Osteoblast (primary cell): ENCODE measurements at regions not wholly inside any gene's neighbourhood (a gene's known extent, or its start where the extent isn't known, plus 50 kb on each side); places are given as distances from the start of the nearest gene placed in this dataset.

ENCODE experiments used
- DNase-seq: peaks from one replicate; pipeline ENCODE4 v3.0.0; 2011; ENCODE audit warnings: low spot score, mixed read lengths; ENCODE audit not compliant: insufficient read length; ENCODE audit errors: missing footprints
- H2AFZ ChIP-seq: 2 replicates; pipeline ENCODE4 v1.6.0; 2011; ENCODE audit warnings: mild to moderate bottlenecking, low read length
- H3K27ac ChIP-seq: 2 replicates; pipeline ENCODE4 v1.5.1; 2011; ENCODE audit warnings: mild to moderate bottlenecking, low read depth, low read length, moderate library complexity
- H3K27me3 ChIP-seq: 2 replicates; pipeline ENCODE4 v1.6.0; 2012; ENCODE audit warnings: mild to moderate bottlenecking, control low read depth, inconsistent platforms, low read length, moderate library complexity; ENCODE audit not compliant: insufficient read depth
- H3K36me3 ChIP-seq: 2 replicates; pipeline ENCODE4 v1.5.1; 2011; ENCODE audit warnings: mild to moderate bottlenecking, low read length, control low read depth, moderate library complexity; ENCODE audit not compliant: insufficient read depth
- H3K4me1 ChIP-seq: 2 replicates; pipeline ENCODE4 v1.5.1; 2011; ENCODE audit warnings: mild to moderate bottlenecking, low read length, control low read depth, moderate library complexity; ENCODE audit not compliant: insufficient read depth
- H3K4me2 ChIP-seq: 2 replicates; pipeline ENCODE4 v1.6.0; 2011; ENCODE audit warnings: mild to moderate bottlenecking, low read length; ENCODE audit not compliant: insufficient read depth
- H3K4me3 ChIP-seq: fragments of 200-600 bp; sonication (generic); 3 replicates; pipeline ENCODE4 v1.5.1; 2012; ENCODE audit warnings: mild to moderate bottlenecking, low read length, inconsistent platforms; ENCODE audit not compliant: insufficient read depth
- H3K79me2 ChIP-seq: 2 replicates; pipeline ENCODE4 v1.6.0; 2012; ENCODE audit warnings: mild to moderate bottlenecking, low read length, control low read depth, inconsistent platforms; ENCODE audit not compliant: insufficient read depth
- H3K9me3 ChIP-seq: 2 replicates; pipeline ENCODE4 v1.5.1; 2011; ENCODE audit warnings: low read depth, low read length, control low read depth
- H4K20me1 ChIP-seq: 2 replicates; pipeline ENCODE4 v1.6.0; 2012; ENCODE audit warnings: mild to moderate bottlenecking, low read length, control low read depth; ENCODE audit not compliant: insufficient read depth
- TF ChIP-seq, protein P1 (sequence below): IDR thresholded peaks from 2 replicates; pipeline ENCODE4 v1.5.1; 2011; ENCODE audit warnings: mild to moderate bottlenecking, low read depth, low read length, moderate library complexity; ENCODE audit errors: extremely low read depth

DNA sequence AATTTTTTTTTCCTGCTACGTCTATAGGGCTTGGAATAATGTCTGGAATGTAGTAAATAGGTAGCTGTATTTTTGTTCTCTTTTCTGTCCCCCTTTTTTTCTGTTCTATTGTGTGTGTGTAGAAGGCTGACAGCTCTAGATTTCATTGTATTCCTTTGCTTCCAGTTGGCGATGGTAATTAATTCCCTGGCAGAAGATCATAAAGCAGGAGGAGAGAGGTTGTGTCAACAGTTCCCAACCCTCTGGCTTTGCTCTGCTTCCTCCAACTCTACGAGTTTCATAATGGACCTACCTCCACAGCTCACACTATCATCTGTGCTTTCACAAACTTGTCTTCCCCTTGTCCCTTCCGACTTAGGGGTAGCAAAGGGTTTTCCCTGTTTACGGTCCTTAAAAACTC, 117.9 kb upstream of the CDH18 start:
- no peaks in the 10 kb centered on the region for H3K36me3 ChIP-seq
- TF ChIP-seq, protein P1, sequence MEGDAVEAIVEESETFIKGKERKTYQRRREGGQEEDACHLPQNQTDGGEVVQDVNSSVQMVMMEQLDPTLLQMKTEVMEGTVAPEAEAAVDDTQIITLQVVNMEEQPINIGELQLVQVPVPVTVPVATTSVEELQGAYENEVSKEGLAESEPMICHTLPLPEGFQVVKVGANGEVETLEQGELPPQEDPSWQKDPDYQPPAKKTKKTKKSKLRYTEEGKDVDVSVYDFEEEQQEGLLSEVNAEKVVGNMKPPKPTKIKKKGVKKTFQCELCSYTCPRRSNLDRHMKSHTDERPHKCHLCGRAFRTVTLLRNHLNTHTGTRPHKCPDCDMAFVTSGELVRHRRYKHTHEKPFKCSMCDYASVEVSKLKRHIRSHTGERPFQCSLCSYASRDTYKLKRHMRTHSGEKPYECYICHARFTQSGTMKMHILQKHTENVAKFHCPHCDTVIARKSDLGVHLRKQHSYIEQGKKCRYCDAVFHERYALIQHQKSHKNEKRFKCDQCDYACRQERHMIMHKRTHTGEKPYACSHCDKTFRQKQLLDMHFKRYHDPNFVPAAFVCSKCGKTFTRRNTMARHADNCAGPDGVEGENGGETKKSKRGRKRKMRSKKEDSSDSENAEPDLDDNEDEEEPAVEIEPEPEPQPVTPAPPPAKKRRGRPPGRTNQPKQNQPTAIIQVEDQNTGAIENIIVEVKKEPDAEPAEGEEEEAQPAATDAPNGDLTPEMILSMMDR, result no peak

DNA sequence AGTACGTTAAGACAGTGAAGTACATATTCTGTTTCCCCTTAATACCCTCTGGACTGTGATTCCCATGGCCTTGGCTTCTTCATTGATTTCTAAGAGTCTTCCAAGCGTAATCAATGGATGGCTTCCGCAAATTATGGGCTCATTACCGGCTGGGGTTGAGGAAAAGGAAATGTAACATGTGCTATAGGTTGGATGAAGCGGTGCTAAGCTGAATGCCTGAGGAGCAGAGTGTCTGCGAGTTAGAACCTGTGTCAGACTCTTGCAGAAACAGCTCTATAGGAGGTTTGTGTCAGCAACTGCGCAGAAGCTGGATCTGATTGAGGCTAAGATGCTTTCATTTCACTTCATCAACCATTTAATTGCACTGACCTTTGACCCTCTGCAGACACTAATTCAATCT, 114.3 kb upstream of the CDH18 start:
- Histone ChIP-seq H3K27ac (no peak overlapping the region), H3K36me3 (no peaks in the 10 kb centered on the region), H4K20me1 (no peaks in the 10 kb centered on the region), H3K27me3 (no peaks in the 10 kb centered on the region), H3K9me3 (peaks cover under 1% of the 10 kb centered on the region), H3K79me2 (no peaks in the 10 kb centered on the region), H2AFZ (no peak overlapping the region), H3K4me2 (no peak overlapping the region), H3K4me3 (no peak overlapping the region), H3K4me1 (no peaks in the 10 kb centered on the region)
- TF ChIP-seq, protein P1, result no peak
- no peak for DNase-seq

More for the DNA sequence above, 117.9 kb upstream of the CDH18 start:
- no peak overlapping the region for H3K27ac ChIP-seq
- no peak for DNase-seq
- no peaks in the 10 kb centered on the region for H3K4me1 ChIP-seq
- H2AFZ ChIP-seq, result no peak overlapping the region
- H3K79me2 ChIP-seq, result no peaks in the 10 kb centered on the region
- H3K9me3 ChIP-seq, result no peaks in the 10 kb centered on the region
- no peaks in the 10 kb centered on the region for H4K20me1 ChIP-seq
- no peak overlapping the region for H3K4me2 ChIP-seq
- no peaks in the 10 kb centered on the region for H3K27me3 ChIP-seq
- no peak overlapping the region for H3K4me3 ChIP-seq

DNA sequence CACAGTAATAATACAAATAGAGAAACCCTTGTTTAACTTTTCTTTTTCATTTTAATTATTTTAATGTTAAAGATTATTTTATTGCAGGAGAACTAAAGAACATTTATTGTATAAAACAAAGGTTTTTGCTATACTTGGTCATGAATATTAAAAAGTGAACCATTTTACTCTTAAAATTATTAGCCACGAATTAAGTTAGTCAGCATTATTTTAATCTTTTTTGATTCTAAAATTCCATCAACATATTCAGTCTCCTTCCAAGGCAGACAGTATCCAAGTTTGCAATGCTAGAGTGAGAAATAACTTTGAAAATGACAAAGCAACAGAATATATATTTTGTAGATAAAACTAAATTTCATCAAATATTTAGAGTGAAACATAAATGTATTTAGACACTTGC, 110.7 kb upstream of the CDH18 start:
- DNase-seq, result no peak
- Histone ChIP-seq H3K27me3 (no peaks in the 10 kb centered on the region), H3K4me3 (no peak overlapping the region), H3K9me3 (peaks cover 3% of the 10 kb centered on the region), H3K36me3 (no peaks in the 10 kb centered on the region), H3K4me2 (no peak overlapping the region), H3K79me2 (no peaks in the 10 kb centered on the region), H3K4me1 (no peaks in the 10 kb centered on the region), H2AFZ (no peak overlapping the region), H3K27ac (no peak overlapping the region), H4K20me1 (no peaks in the 10 kb centered on the region)
- TF ChIP-seq, protein P1, result no peak

DNA sequence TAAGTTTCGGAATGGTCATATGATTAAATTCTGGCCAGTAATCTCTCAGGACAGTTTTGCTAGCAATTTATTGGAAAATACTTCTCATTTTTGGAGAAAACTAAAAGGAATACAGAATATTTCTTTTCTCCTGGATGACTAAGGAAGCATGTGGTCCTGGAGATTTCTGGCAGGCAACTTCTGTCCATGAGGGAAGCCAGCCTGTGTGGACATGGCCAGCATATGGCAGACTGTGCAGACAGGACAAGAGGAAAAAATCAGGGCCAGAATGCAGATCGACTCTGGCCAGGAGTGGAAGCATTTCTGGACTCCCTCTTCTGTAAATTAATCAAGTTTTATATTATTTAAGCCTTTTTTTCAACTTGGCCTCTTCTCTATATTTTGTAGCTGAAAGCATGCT, 100.4 kb upstream of the CDH18 start:
- H2AFZ ChIP-seq, result no peak overlapping the region
- H3K27ac ChIP-seq, result no peak overlapping the region
- no peaks in the 10 kb centered on the region for H3K4me1 ChIP-seq
- no peaks in the 10 kb centered on the region for H3K27me3 ChIP-seq
- H3K4me2 ChIP-seq, result no peak overlapping the region
- no peaks in the 10 kb centered on the region for H3K36me3 ChIP-seq
- no peaks in the 10 kb centered on the region for H3K79me2 ChIP-seq
- H4K20me1 ChIP-seq, result no peaks in the 10 kb centered on the region
- TF ChIP-seq, protein P1, result no peak
- DNase-seq, result no peak
- H3K4me3 ChIP-seq, result no peak overlapping the region
- no peaks in the 10 kb centered on the region for H3K9me3 ChIP-seq
